GM13977 (cell line): ENCODE measurements at regions not wholly inside any gene's neighbourhood (a gene's known extent, or its start where the extent isn't known, plus 50 kb on each side); places are given as distances from the start of the nearest gene placed in this dataset.

Experiments used
- DNase-seq: peaks from one replicate; pipeline ENCODE4 v3.0.0; 2012; ENCODE audit warnings: low spot score
- CTCF ChIP-seq: IDR thresholded peaks from 2 replicates; pipeline ENCODE4 v1.5.1; 2012; ENCODE audit warnings: mild to moderate bottlenecking, control low read depth; ENCODE audit not compliant: insufficient read depth; ENCODE audit errors: extremely low read depth, missing control alignments
- in situ Hi-C: fragments of 300-500 bp; cut with MboI; formaldehyde crosslinking; loops from one replicate; pipeline ENCODE4 v1.12.0; 2022; ENCODE audit warnings: low sequenced_read_pairs, low pct_unique_long_range_greater_than_20kb, mixed read lengths, inconsistent platforms; ENCODE audit not compliant: unreplicated experiment

- in situ Hi-C loops: loop anchor here (25.0 kb wide), 1 partner anchor 787 kb away; no protein-coding TSS in a partner anchor
- DNase-seq: no peak
- no peak for TF ChIP-seq CTCF
These were observed 89.1 kb upstream of the GCFC2 start for GRCh38 chr2:75799859-75800258.

GRCh38 chr2:75798569-75798968 is 87.9 kb upstream of the GCFC2 start:
- TF ChIP-seq CTCF: no peak
- no peak for DNase-seq
- in situ Hi-C loops: loop anchor here (25.0 kb wide), 1 partner anchor 789 kb away; no protein-coding TSS in a partner anchor

- DNase-seq: no peak
- no peak for TF ChIP-seq CTCF
- in situ Hi-C loops: loop anchor here (25.0 kb wide), 1 partner anchor 794 kb away; no protein-coding TSS in a partner anchor
These were observed 82.3 kb upstream of the GCFC2 start for GRCh38 chr2:75792996-75793395.

GRCh38 chr2:75792146-75792545 is 81.4 kb upstream of the GCFC2 start:
- in situ Hi-C loops: loop anchor here (25.0 kb wide), 1 partner anchor 795 kb away; no protein-coding TSS in a partner anchor
- TF ChIP-seq CTCF: no peak
- no peak for DNase-seq

- DNase-seq: no peak
- in situ Hi-C loops: loop anchor here (25.0 kb wide), 1 partner anchor 796 kb away; no protein-coding TSS in a partner anchor
- no peak for TF ChIP-seq CTCF
These were observed 80.2 kb upstream of the GCFC2 start for GRCh38 chr2:75790814-75791467.

GRCh38 chr2:75790121-75790813 is 79.6 kb upstream of the GCFC2 start:
- TF ChIP-seq CTCF: no peak
- no peak for DNase-seq
- in situ Hi-C loops: loop anchor here (25.0 kb wide), 1 partner anchor 797 kb away; no protein-coding TSS in a partner anchor
